ENCODE measurements at regions not wholly inside any gene's neighbourhood (a gene's known extent, or its start where the extent isn't known, plus 50 kb on each side); places are given as distances from the start of the nearest gene placed in this dataset.

- Histone ChIP-seq H3K4me1 (ENCODE audit: control insufficient read depth in 2 of 2, insufficient read depth in 2 of 2, low read length in 2 of 2) (peaks cover 6 to 22% of the 10 kb centered on the region in 2 donors), H3K9ac (ENCODE audit: low read depth in 1 of 2, low read length in 2 of 2) (peak overlapping the region; percentile 14 to 43), H3K27ac (ENCODE audit: low read depth in 2 of 2, low read length in 2 of 2) (peak overlapping the region; percentile 79 to 90), H3K27me3 (ENCODE audit: control insufficient read depth in 2 of 2, insufficient read depth in 2 of 2, low read length in 2 of 2) (no peaks in the 10 kb centered on the region), H3K36me3 (ENCODE audit: control insufficient read depth in 2 of 2, insufficient read depth in 2 of 2, low read length in 2 of 2) (no peaks in the 10 kb centered on the region), H3K9me3 (ENCODE audit: control insufficient read depth in 2 of 2, low read length in 2 of 2) (no peaks in the 10 kb centered on the region), H3K4me3 (ENCODE audit: low read length in 2 of 2) (peak overlapping the region in 1 of 2 donors; percentile 32)
Measured at GRCh38 chr16:8519179-8519578, 71.1 kb downstream of the TMEM114 start.

GRCh38 chr16:8517280-8517679 is 73.0 kb downstream of the TMEM114 start:
- H3K4me3 ChIP-seq (ENCODE audit: low read length in 2 of 2) = no peak overlapping the region
- H3K27me3 ChIP-seq (ENCODE audit: control insufficient read depth in 2 of 2, insufficient read depth in 2 of 2, low read length in 2 of 2) = no peaks in the 10 kb centered on the region
- no peaks in the 10 kb centered on the region for H3K9me3 ChIP-seq (ENCODE audit: control insufficient read depth in 2 of 2, low read length in 2 of 2)
- no peaks in the 10 kb centered on the region for H3K36me3 ChIP-seq (ENCODE audit: control insufficient read depth in 2 of 2, insufficient read depth in 2 of 2, low read length in 2 of 2)
- H3K9ac ChIP-seq (ENCODE audit: low read depth in 1 of 2, low read length in 2 of 2) = no peak overlapping the region
- H3K27ac ChIP-seq (ENCODE audit: low read depth in 2 of 2, low read length in 2 of 2) = peak overlapping the region; percentile 11 to 54
- H3K4me1 ChIP-seq (ENCODE audit: control insufficient read depth in 2 of 2, insufficient read depth in 2 of 2, low read length in 2 of 2) = peaks cover 10 to 32% of the 10 kb centered on the region in 2 donors

GRCh38 chr16:8516471-8516870 is 73.8 kb downstream of the TMEM114 start:
- no peak overlapping the region for H3K4me3 ChIP-seq (ENCODE audit: low read length in 2 of 2)
- H3K27ac ChIP-seq (ENCODE audit: low read depth in 2 of 2, low read length in 2 of 2) = peak overlapping the region; percentile 27 to 46
- H3K9ac ChIP-seq (ENCODE audit: low read depth in 1 of 2, low read length in 2 of 2) = no peak overlapping the region
- no peaks in the 10 kb centered on the region for H3K36me3 ChIP-seq (ENCODE audit: control insufficient read depth in 2 of 2, insufficient read depth in 2 of 2, low read length in 2 of 2)
- peaks cover 10 to 32% of the 10 kb centered on the region in 2 donors for H3K4me1 ChIP-seq (ENCODE audit: control insufficient read depth in 2 of 2, insufficient read depth in 2 of 2, low read length in 2 of 2)
- H3K9me3 ChIP-seq (ENCODE audit: control insufficient read depth in 2 of 2, low read length in 2 of 2) = no peaks in the 10 kb centered on the region
- no peaks in the 10 kb centered on the region for H3K27me3 ChIP-seq (ENCODE audit: control insufficient read depth in 2 of 2, insufficient read depth in 2 of 2, low read length in 2 of 2)

- Histone ChIP-seq H3K4me1 (ENCODE audit: control insufficient read depth in 2 of 2, insufficient read depth in 2 of 2, low read length in 2 of 2) (peaks cover 10 to 21% of the 10 kb centered on the region in 2 donors), H3K27me3 (ENCODE audit: control insufficient read depth in 2 of 2, insufficient read depth in 2 of 2, low read length in 2 of 2) (no peaks in the 10 kb centered on the region), H3K9me3 (ENCODE audit: control insufficient read depth in 2 of 2, low read length in 2 of 2) (no peaks in the 10 kb centered on the region), H3K36me3 (ENCODE audit: control insufficient read depth in 2 of 2, insufficient read depth in 2 of 2, low read length in 2 of 2) (no peaks in the 10 kb centered on the region), H3K9ac (ENCODE audit: low read depth in 1 of 2, low read length in 2 of 2) (no peak overlapping the region), H3K27ac (ENCODE audit: low read depth in 2 of 2, low read length in 2 of 2) (peak overlapping the region; percentile 24 to 67), H3K4me3 (ENCODE audit: low read length in 2 of 2) (no peak overlapping the region)
Measured at GRCh38 chr16:8512941-8513624, 77.2 kb downstream of the TMEM114 start.

GRCh38 chr16:8511464-8511863 is 78.8 kb downstream of the TMEM114 start:
- Histone ChIP-seq H3K4me1 (ENCODE audit: control insufficient read depth in 2 of 2, insufficient read depth in 2 of 2, low read length in 2 of 2) (peaks cover 6 to 12% of the 10 kb centered on the region in 2 donors), H3K27ac (ENCODE audit: low read depth in 2 of 2, low read length in 2 of 2) (no peak overlapping the region), H3K9ac (ENCODE audit: low read depth in 1 of 2, low read length in 2 of 2) (no peak overlapping the region), H3K27me3 (ENCODE audit: control insufficient read depth in 2 of 2, insufficient read depth in 2 of 2, low read length in 2 of 2) (no peaks in the 10 kb centered on the region), H3K4me3 (ENCODE audit: low read length in 2 of 2) (no peak overlapping the region), H3K36me3 (ENCODE audit: control insufficient read depth in 2 of 2, insufficient read depth in 2 of 2, low read length in 2 of 2) (no peaks in the 10 kb centered on the region), H3K9me3 (ENCODE audit: control insufficient read depth in 2 of 2, low read length in 2 of 2) (no peaks in the 10 kb centered on the region)

GRCh38 chr16:8510160-8510559 is 80.2 kb downstream of the TMEM114 start:
- Histone ChIP-seq H3K4me1 (ENCODE audit: control insufficient read depth in 2 of 2, insufficient read depth in 2 of 2, low read length in 2 of 2) (peaks cover 17 to 22% of the 10 kb centered on the region in 2 donors), H3K27ac (ENCODE audit: low read depth in 2 of 2, low read length in 2 of 2) (no peak overlapping the region), H3K4me3 (ENCODE audit: low read length in 2 of 2) (no peak overlapping the region), H3K36me3 (ENCODE audit: control insufficient read depth in 2 of 2, insufficient read depth in 2 of 2, low read length in 2 of 2) (no peaks in the 10 kb centered on the region), H3K27me3 (ENCODE audit: control insufficient read depth in 2 of 2, insufficient read depth in 2 of 2, low read length in 2 of 2) (no peaks in the 10 kb centered on the region), H3K9me3 (ENCODE audit: control insufficient read depth in 2 of 2, low read length in 2 of 2) (no peaks in the 10 kb centered on the region), H3K9ac (ENCODE audit: low read depth in 1 of 2, low read length in 2 of 2) (no peak overlapping the region)

GRCh38 chr16:8505327-8505991 is 84.9 kb downstream of the TMEM114 start:
- no peaks in the 10 kb centered on the region for H3K27me3 ChIP-seq (ENCODE audit: control insufficient read depth in 2 of 2, insufficient read depth in 2 of 2, low read length in 2 of 2)
- H3K36me3 ChIP-seq (ENCODE audit: control insufficient read depth in 2 of 2, insufficient read depth in 2 of 2, low read length in 2 of 2) = no peaks in the 10 kb centered on the region
- H3K4me1 ChIP-seq (ENCODE audit: control insufficient read depth in 2 of 2, insufficient read depth in 2 of 2, low read length in 2 of 2) = peaks cover 13 to 29% of the 10 kb centered on the region in 2 donors
- H3K9ac ChIP-seq (ENCODE audit: low read depth in 1 of 2, low read length in 2 of 2) = peak overlapping the region in 1 of 2 donors; percentile 45
- H3K27ac ChIP-seq (ENCODE audit: low read depth in 2 of 2, low read length in 2 of 2) = peak overlapping the region; percentile 85 to 87
- H3K4me3 ChIP-seq (ENCODE audit: low read length in 2 of 2) = peak overlapping the region; percentile 11 to 29
- peaks cover 0 to 4% of the 10 kb centered on the region in 2 donors for H3K9me3 ChIP-seq (ENCODE audit: control insufficient read depth in 2 of 2, low read length in 2 of 2)

GRCh38 chr16:8502446-8502845 is 87.9 kb downstream of the TMEM114 start:
- Histone ChIP-seq H3K4me3 (ENCODE audit: low read length in 2 of 2) (no peak overlapping the region), H3K27ac (ENCODE audit: low read depth in 2 of 2, low read length in 2 of 2) (no peak overlapping the region), H3K9ac (ENCODE audit: low read depth in 1 of 2, low read length in 2 of 2) (no peak overlapping the region), H3K9me3 (ENCODE audit: control insufficient read depth in 2 of 2, low read length in 2 of 2) (peaks cover 0 to 4% of the 10 kb centered on the region in 2 donors), H3K36me3 (ENCODE audit: control insufficient read depth in 2 of 2, insufficient read depth in 2 of 2, low read length in 2 of 2) (no peaks in the 10 kb centered on the region), H3K4me1 (ENCODE audit: control insufficient read depth in 2 of 2, insufficient read depth in 2 of 2, low read length in 2 of 2) (peaks cover 13 to 30% of the 10 kb centered on the region in 2 donors), H3K27me3 (ENCODE audit: control insufficient read depth in 2 of 2, insufficient read depth in 2 of 2, low read length in 2 of 2) (no peaks in the 10 kb centered on the region)

- no peak overlapping the region for H3K27ac ChIP-seq (ENCODE audit: low read depth in 2 of 2, low read length in 2 of 2)
- H3K4me1 ChIP-seq (ENCODE audit: control insufficient read depth in 2 of 2, insufficient read depth in 2 of 2, low read length in 2 of 2) = peaks cover 0 to 18% of the 10 kb centered on the region in 2 donors
- no peak overlapping the region for H3K4me3 ChIP-seq (ENCODE audit: low read length in 2 of 2)
- no peaks in the 10 kb centered on the region for H3K27me3 ChIP-seq (ENCODE audit: control insufficient read depth in 2 of 2, insufficient read depth in 2 of 2, low read length in 2 of 2)
- no peak overlapping the region for H3K9ac ChIP-seq (ENCODE audit: low read depth in 1 of 2, low read length in 2 of 2)
- peaks cover 0 to 4% of the 10 kb centered on the region in 2 donors for H3K9me3 ChIP-seq (ENCODE audit: control insufficient read depth in 2 of 2, low read length in 2 of 2)
- no peaks in the 10 kb centered on the region for H3K36me3 ChIP-seq (ENCODE audit: control insufficient read depth in 2 of 2, insufficient read depth in 2 of 2, low read length in 2 of 2)
Measured at GRCh38 chr16:8500351-8500750, 90.0 kb downstream of the TMEM114 start.

- Histone ChIP-seq H3K36me3 (ENCODE audit: control insufficient read depth in 2 of 2, insufficient read depth in 2 of 2, low read length in 2 of 2) (no peaks in the 10 kb centered on the region), H3K4me3 (ENCODE audit: low read length in 2 of 2) (no peak overlapping the region), H3K9ac (ENCODE audit: low read depth in 1 of 2, low read length in 2 of 2) (no peak overlapping the region), H3K4me1 (ENCODE audit: control insufficient read depth in 2 of 2, insufficient read depth in 2 of 2, low read length in 2 of 2) (peaks cover 0 to 5% of the 10 kb centered on the region in 2 donors), H3K9me3 (ENCODE audit: control insufficient read depth in 2 of 2, low read length in 2 of 2) (no peaks in the 10 kb centered on the region), H3K27ac (ENCODE audit: low read depth in 2 of 2, low read length in 2 of 2) (no peak overlapping the region), H3K27me3 (ENCODE audit: control insufficient read depth in 2 of 2, insufficient read depth in 2 of 2, low read length in 2 of 2) (no peaks in the 10 kb centered on the region)
Measured at GRCh38 chr16:8496364-8496763, 93.9 kb downstream of the TMEM114 start.
